ENCODE measurements at regions not wholly inside any gene's neighbourhood (a gene's known extent, or its start where the extent isn't known, plus 50 kb on each side); places are given as distances from the start of the nearest gene placed in this dataset.

- DNase-seq (ENCODE audit: extremely low read depth, low read depth, low spot score), result no peak
These were observed 125.3 kb downstream of the TSHZ3 start for GRCh38 chr19:31223740-31224534.

- no peak for DNase-seq (ENCODE audit: extremely low read depth, low read depth, low spot score)
These were observed 128.7 kb downstream of the TSHZ3 start for GRCh38 chr19:31220540-31220939.

- no peak for DNase-seq (ENCODE audit: extremely low read depth, low read depth, low spot score)
These were observed 134.2 kb downstream of the TSHZ3 start for GRCh38 chr19:31214997-31215396.

- DNase-seq (ENCODE audit: extremely low read depth, low read depth, low spot score), result peak; percentile 89
These were observed 135.2 kb downstream of the TSHZ3 start for GRCh38 chr19:31214086-31214485.

GRCh38 chr19:31211088-31211487 lies 138.1 kb downstream of the TSHZ3 start:
- no peak for DNase-seq (ENCODE audit: extremely low read depth, low read depth, low spot score)

- no peak for DNase-seq (ENCODE audit: extremely low read depth, low read depth, low spot score)
These were observed 143.2 kb downstream of the TSHZ3 start for GRCh38 chr19:31205887-31206518.

GRCh38 chr19:31204115-31204514 lies 145.1 kb downstream of the TSHZ3 start:
- DNase-seq (ENCODE audit: extremely low read depth, low read depth, low spot score), result no peak

GRCh38 chr19:31185261-31185660 lies 164.0 kb downstream of the TSHZ3 start:
- no peak for DNase-seq (ENCODE audit: extremely low read depth, low read depth, low spot score)

- no peak for DNase-seq (ENCODE audit: extremely low read depth, low read depth, low spot score)
These were observed 167.7 kb downstream of the TSHZ3 start for GRCh38 chr19:31181535-31181934.

GRCh38 chr19:31180907-31181306 lies 168.3 kb downstream of the TSHZ3 start:
- no peak for DNase-seq (ENCODE audit: extremely low read depth, low read depth, low spot score)

- DNase-seq (ENCODE audit: extremely low read depth, low read depth, low spot score), result no peak
These were observed 169.8 kb downstream of the TSHZ3 start for GRCh38 chr19:31179471-31179852.

GRCh38 chr19:31178833-31179470 lies 170.3 kb downstream of the TSHZ3 start:
- no peak for DNase-seq (ENCODE audit: extremely low read depth, low read depth, low spot score)

GRCh38 chr19:31177246-31177645 lies 172.0 kb downstream of the TSHZ3 start:
- no peak for DNase-seq (ENCODE audit: extremely low read depth, low read depth, low spot score)

GRCh38 chr19:31175564-31176348 lies 173.5 kb downstream of the TSHZ3 start:
- DNase-seq (ENCODE audit: extremely low read depth, low read depth, low spot score), result no peak

GRCh38 chr19:31174948-31175347 lies 174.3 kb downstream of the TSHZ3 start:
- no peak for DNase-seq (ENCODE audit: extremely low read depth, low read depth, low spot score)

GRCh38 chr19:31173991-31174390 lies 175.2 kb downstream of the TSHZ3 start:
- no peak for DNase-seq (ENCODE audit: extremely low read depth, low read depth, low spot score)

- no peak for DNase-seq (ENCODE audit: extremely low read depth, low read depth, low spot score)
These were observed 177.3 kb downstream of the TSHZ3 start for GRCh38 chr19:31171936-31172335.

GRCh38 chr19:31170046-31170445 lies 179.2 kb downstream of the TSHZ3 start:
- no peak for DNase-seq (ENCODE audit: extremely low read depth, low read depth, low spot score)

GRCh38 chr19:31168106-31168625 lies 181.1 kb downstream of the TSHZ3 start:
- no peak for DNase-seq (ENCODE audit: extremely low read depth, low read depth, low spot score)

GRCh38 chr19:31167690-31168089 lies 181.5 kb downstream of the TSHZ3 start:
- no peak for DNase-seq (ENCODE audit: extremely low read depth, low read depth, low spot score)

- DNase-seq (ENCODE audit: extremely low read depth, low read depth, low spot score), result no peak
These were observed 183.0 kb downstream of the TSHZ3 start for GRCh38 chr19:31166206-31166605.
